ENCODE measurements at regions not wholly inside any gene's neighbourhood (a gene's known extent, or its start where the extent isn't known, plus 50 kb on each side); places are given as distances from the start of the nearest gene placed in this dataset.

GRCh38 chr22:48594757-48595510, 1232.7 kb downstream of the BRD1 start:
- no peak overlapping the region for H3K4me3 Mint-ChIP-seq
- no peaks in the 10 kb centered on the region for H3K9me2 ChIP-seq (ENCODE audit: insufficient read depth)
- ATAC-seq, result no peak
- no peaks in the 10 kb centered on the region for H4K20me1 ChIP-seq (replicated peaks; ENCODE audit: insufficient read depth)
- peaks cover 19% of the 10 kb centered on the region for H3K36me3 Mint-ChIP-seq (ENCODE audit: low read depth)
- no peak overlapping the region for H3K27ac Mint-ChIP-seq
- no peak overlapping the region for H3K4me3 ChIP-seq
- no peak overlapping the region for H3K4me2 ChIP-seq
- DNase-seq (ENCODE audit: low spot score), result no peak
- peaks cover 8% of the 10 kb centered on the region for H3K27me3 Mint-ChIP-seq (ENCODE audit: insufficient read depth, low read depth, poor library complexity)
- H3K4me1 ChIP-seq (ENCODE audit: insufficient read depth), result no peaks in the 10 kb centered on the region
- H3K9me3 Mint-ChIP-seq, result no peaks in the 10 kb centered on the region
- no peaks in the 10 kb centered on the region for H3K27me3 ChIP-seq (ENCODE audit: insufficient read depth)
- H2AFZ ChIP-seq, result no peak overlapping the region
- H3K79me2 ChIP-seq (replicated peaks; ENCODE audit: insufficient read depth), result no peaks in the 10 kb centered on the region
- no peak for TF ChIP-seq REST (IDR thresholded peaks at IDR 0.05; ENCODE audit: unreplicated experiment)
- no peak for TF ChIP-seq STAT1 (IDR thresholded peaks at IDR 0.05; ENCODE audit: unreplicated experiment)
- no peak for TF ChIP-seq EZH2phosphoT487 (IDR thresholded peaks at IDR 0.05; ENCODE audit: unreplicated experiment)
- no peak for TF ChIP-seq JUNB (IDR thresholded peaks at IDR 0.05; ENCODE audit: unreplicated experiment)
- TF ChIP-seq ZNF331 (CRISPR knock-in tag; IDR thresholded peaks at IDR 0.05; ENCODE audit: low read depth), result no peak
- no peak for TF ChIP-seq CTCF (conservative IDR thresholded peaks at IDR 0.05; ENCODE audit: low read depth in 2 of 2)
- no peak for TF ChIP-seq ZNF114 (CRISPR knock-in tag; IDR thresholded peaks at IDR 0.05)
- no peak for TF ChIP-seq ZNF462 (CRISPR knock-in tag; IDR thresholded peaks at IDR 0.05)
- TF ChIP-seq NANOG (IDR thresholded peaks at IDR 0.05; ENCODE audit: borderline replicate concordance), result no peak
- TF ChIP-seq POLR2AphosphoS5 (IDR thresholded peaks at IDR 0.05; ENCODE audit: low read depth), result no peak
- TF ChIP-seq EZH2 (IDR thresholded peaks at IDR 0.05; ENCODE audit: low read depth, unreplicated experiment), result no peak
- no peak overlapping the region for H3K27ac ChIP-seq (ENCODE audit: low read depth)
- H3F3A ChIP-seq (replicated peaks; ENCODE audit: low read depth), result no peaks in the 10 kb centered on the region
- no peaks in the 10 kb centered on the region for H3K36me3 ChIP-seq (ENCODE audit: insufficient read depth)
- H3K4me1 Mint-ChIP-seq, result no peaks in the 10 kb centered on the region

All from GM23338 (cell line).